Esophagus muscularis mucosa (tissue), 4 donors: ENCODE measurements at regions not wholly inside any gene's neighbourhood (a gene's known extent, or its start where the extent isn't known, plus 50 kb on each side); places are given as distances from the start of the nearest gene placed in this dataset.

Experiments used
- DNase-seq: peaks from one replicate; pipeline ENCODE4 v3.0.0-alpha.2; 2017; ENCODE audit errors: extremely low spot score
- H3K27ac ChIP-seq, 4 donors: fragments of 200-600 bp; sonication (generic); replicated peaks in 1 of 4; 1 replicate in 3 of 4; 2 replicates in 1 of 4; pipeline ENCODE4 v1.5.1; 2016 to 2019; ENCODE audit warnings: mild to moderate bottlenecking in 1 of 4
- H3K27me3 ChIP-seq, 4 donors: fragments of 200-600 bp; sonication (generic); one replicate each; pipeline versions ENCODE4 v1.5.1 to v1.6.0; 2016 to 2019
- H3K36me3 ChIP-seq, 4 donors: fragments of 200-600 bp; sonication (generic); one replicate each; pipeline ENCODE4 v1.5.1; 2016 to 2019
- H3K4me1 ChIP-seq, 4 donors: fragments of 200-600 bp; sonication (generic); one replicate each; pipeline ENCODE4 v1.5.1; 2016 to 2019
- H3K4me3 ChIP-seq, 4 donors: fragments of 200-600 bp; sonication (generic); 1 replicate in 2 of 4; 2 replicates in 2 of 4; pipeline ENCODE4 v1.5.1; 2016 to 2019; ENCODE audit warnings: mild to moderate bottlenecking in 4 of 4, moderate library complexity in 1 of 4
- H3K9me3 ChIP-seq, 4 donors: fragments of 200-600 bp; sonication (generic); 1 replicate in 3 of 4; 2 replicates in 1 of 4; pipeline ENCODE4 v1.5.1; 2016 to 2019
- EP300 ChIP-seq: sonication (generic); formaldehyde crosslinking; IDR thresholded peaks from one replicate; pipeline ENCODE4 v1.6.1; 2017; ENCODE audit warnings: antibody characterized with exemption
- POLR2A ChIP-seq: fragments of 450-650 bp; IDR thresholded peaks from one replicate; pipeline ENCODE4 v1.6.1; 2017; ENCODE audit warnings: antibody characterized with exemption, moderate library complexity, mild to moderate bottlenecking, low read depth
- POLR2AphosphoS5 ChIP-seq, 2 donors: sonication (generic); formaldehyde crosslinking; IDR thresholded peaks; one replicate each; pipeline ENCODE4 v1.6.1; 2017; ENCODE audit warnings: antibody characterized with exemption in 2 of 2
- WGBS: methylation state at CpG from one replicate; pipeline ENCODE4 v1.1.5; 2018; 5-methylcytosine and 5-hydroxymethylcytosine counted together
- intact Hi-C: fragments of 100-400 bp; cut with DNase I; formaldehyde crosslinking; loops from one replicate; pipeline ENCODE4 v1.15.1; 2023
- TF ChIP-seq, protein P1 (sequence below), 3 experiments: fragments of 200-600 bp in 2 of 3; fragments of 450-650 bp in 1 of 3; sonication (generic) in 2 of 3; IDR thresholded peaks; one replicate each; pipeline ENCODE4 v1.5.1; 2017 to 2019; ENCODE audit warnings: antibody characterized with exemption in 3 of 3, mild to moderate bottlenecking in 2 of 3, moderate library complexity in 1 of 3

DNA sequence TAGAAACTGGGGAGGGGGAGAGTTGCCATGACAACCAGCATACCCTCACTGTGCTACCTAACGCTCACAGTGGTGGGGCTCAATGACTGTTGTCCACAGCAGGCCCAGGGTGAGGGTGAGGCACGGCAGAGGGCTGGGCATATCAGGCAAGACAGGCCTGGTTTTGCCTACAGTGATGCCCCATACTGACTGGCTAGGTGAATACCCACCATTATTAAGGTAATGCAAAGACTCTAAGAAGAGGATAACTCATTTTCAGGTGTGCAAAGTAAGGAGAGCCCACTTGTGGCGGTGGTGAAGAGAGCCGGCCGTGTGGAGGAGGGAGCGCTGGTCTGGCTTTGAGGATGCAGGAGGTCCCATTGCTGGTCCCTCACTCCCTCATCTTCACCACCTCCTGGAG lies 422.3 kb downstream of the FUT8 start:
- Histone ChIP-seq H3K4me1 (no peaks in the 10 kb centered on the region), H3K4me3 (no peak overlapping the region), H3K9me3 (no peaks in the 10 kb centered on the region), H3K36me3 (no peaks in the 10 kb centered on the region), H3K27me3 (peaks cover 0 to 20% (median 0%) of the 10 kb centered on the region in 4 donors), H3K27ac (no peak overlapping the region)
- no peak for TF ChIP-seq POLR2AphosphoS5 (IDR thresholded peaks at IDR 0.05)
- WGBS: 87% methylated on average over 6 of the region's 6 CpGs
- DNase-seq: no peak
- intact Hi-C loops: no loop called here

DNA sequence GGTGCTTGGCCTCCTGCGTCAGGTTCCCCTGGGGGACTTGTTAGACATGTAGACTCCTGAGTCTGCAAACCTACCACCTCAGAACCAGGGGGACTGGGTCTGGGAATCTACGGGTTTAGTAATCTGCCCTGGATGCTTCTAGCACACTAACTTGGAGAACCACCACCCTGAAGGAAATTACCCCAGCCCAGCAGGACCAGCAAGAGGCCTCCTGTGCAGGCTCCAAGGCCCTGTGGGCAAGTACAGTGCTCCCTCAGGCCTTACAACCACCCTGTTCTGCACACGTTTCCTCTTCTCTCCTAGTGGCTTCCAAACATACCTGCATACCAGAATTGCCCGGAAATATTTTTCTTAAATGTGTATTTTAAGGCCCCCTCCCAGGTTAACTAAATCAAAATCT lies 423.0 kb downstream of the FUT8 start:
- TF ChIP-seq, protein P1, sequence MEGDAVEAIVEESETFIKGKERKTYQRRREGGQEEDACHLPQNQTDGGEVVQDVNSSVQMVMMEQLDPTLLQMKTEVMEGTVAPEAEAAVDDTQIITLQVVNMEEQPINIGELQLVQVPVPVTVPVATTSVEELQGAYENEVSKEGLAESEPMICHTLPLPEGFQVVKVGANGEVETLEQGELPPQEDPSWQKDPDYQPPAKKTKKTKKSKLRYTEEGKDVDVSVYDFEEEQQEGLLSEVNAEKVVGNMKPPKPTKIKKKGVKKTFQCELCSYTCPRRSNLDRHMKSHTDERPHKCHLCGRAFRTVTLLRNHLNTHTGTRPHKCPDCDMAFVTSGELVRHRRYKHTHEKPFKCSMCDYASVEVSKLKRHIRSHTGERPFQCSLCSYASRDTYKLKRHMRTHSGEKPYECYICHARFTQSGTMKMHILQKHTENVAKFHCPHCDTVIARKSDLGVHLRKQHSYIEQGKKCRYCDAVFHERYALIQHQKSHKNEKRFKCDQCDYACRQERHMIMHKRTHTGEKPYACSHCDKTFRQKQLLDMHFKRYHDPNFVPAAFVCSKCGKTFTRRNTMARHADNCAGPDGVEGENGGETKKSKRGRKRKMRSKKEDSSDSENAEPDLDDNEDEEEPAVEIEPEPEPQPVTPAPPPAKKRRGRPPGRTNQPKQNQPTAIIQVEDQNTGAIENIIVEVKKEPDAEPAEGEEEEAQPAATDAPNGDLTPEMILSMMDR (IDR thresholded peaks at IDR 0.05): no peak
- TF ChIP-seq POLR2A (no peak), EP300 (no peak), POLR2AphosphoS5 (IDR thresholded peaks at IDR 0.05) (no peak)
- Histone ChIP-seq H3K4me1 (no peaks in the 10 kb centered on the region), H3K4me3 (no peak overlapping the region), H3K27ac (no peak overlapping the region), H3K9me3 (no peaks in the 10 kb centered on the region), H3K36me3 (no peaks in the 10 kb centered on the region), H3K27me3 (peaks cover 0 to 14% (median 0%) of the 10 kb centered on the region in 4 donors)
- intact Hi-C loops: no loop called here
- DNase-seq: no peak
- 89% methylated on average over 2 of the region's 4 CpGs for WGBS

DNA sequence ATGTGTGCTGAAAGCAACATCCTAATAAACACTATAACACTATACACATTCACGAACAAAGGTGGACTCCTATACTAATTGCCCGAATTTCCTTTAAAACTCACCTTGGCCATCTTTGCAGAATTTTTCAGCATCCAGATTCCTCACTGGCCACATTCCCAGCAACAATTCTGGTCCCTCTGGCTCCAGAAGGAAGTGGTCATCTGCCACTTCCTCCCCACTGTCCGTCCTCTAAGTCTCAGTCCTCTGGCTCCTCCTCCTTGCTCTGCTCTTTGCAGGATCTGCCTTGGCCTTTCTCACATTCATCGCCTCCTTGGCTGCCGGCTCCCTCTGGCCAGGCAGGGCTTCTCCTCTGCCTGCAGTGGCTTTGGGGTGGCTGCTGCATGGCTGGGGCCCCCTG lies 426.0 kb downstream of the FUT8 start:
- TF ChIP-seq, protein P1 (IDR thresholded peaks at IDR 0.05): no peak
- TF ChIP-seq POLR2AphosphoS5 (IDR thresholded peaks at IDR 0.05) (no peak), POLR2A (no peak), EP300 (no peak)
- 84% methylated on average over 5 of the region's 5 CpGs for WGBS
- intact Hi-C loops: no loop called here
- Histone ChIP-seq H3K9me3 (no peaks in the 10 kb centered on the region), H3K4me1 (no peaks in the 10 kb centered on the region), H3K27me3 (no peaks in the 10 kb centered on the region), H3K36me3 (no peaks in the 10 kb centered on the region), H3K4me3 (no peak overlapping the region), H3K27ac (no peak overlapping the region)
- no peak for DNase-seq

DNA sequence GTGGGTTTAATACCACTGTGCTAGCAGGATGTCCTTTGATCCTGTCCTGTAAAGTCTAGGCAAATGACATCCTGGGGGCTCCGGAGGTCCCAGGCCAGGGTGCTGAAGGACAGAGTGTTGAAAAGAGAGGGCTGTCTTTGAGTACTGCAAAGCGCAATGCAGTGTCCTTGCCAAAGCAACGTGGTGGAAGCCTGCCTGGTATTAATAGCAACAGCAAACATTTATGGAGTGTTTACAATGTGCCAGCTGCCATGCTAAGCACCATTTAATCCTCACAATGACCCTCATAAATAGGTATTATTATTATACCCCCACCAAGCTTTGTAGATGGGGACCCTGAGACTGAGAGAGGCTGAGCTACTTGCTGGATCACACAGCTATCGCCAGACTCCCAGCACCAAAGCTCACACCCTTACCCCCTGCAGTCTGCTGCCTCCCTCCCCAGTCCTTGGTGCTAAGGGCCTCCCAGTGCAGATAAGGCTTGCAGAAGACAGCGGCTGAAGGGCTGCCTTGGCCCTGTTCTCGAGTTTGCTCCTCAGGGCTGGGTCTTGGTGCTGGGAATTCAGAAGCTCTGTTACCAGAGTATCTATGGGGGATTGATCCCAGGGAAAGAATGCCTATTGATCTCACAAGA lies 427.7 kb downstream of the FUT8 start:
- 82% methylated on average over 6 of the region's 6 CpGs for WGBS
- H3K27ac ChIP-seq: no peak overlapping the region
- no peaks in the 10 kb centered on the region for H3K27me3 ChIP-seq
- TF ChIP-seq EP300: no peak
- no peak for TF ChIP-seq POLR2AphosphoS5 (IDR thresholded peaks at IDR 0.05)
- TF ChIP-seq, protein P1 (IDR thresholded peaks at IDR 0.05): no peak
- TF ChIP-seq POLR2A: no peak
- H3K9me3 ChIP-seq: no peaks in the 10 kb centered on the region
- no peak for DNase-seq
- no peaks in the 10 kb centered on the region for H3K4me1 ChIP-seq
- H3K36me3 ChIP-seq: no peaks in the 10 kb centered on the region
- intact Hi-C loops: no loop called here
- no peak overlapping the region for H3K4me3 ChIP-seq

- WGBS: 75% methylated on average over 1 of the region's 1 CpG
- H3K27ac ChIP-seq: no peak overlapping the region
- no peaks in the 10 kb centered on the region for H3K27me3 ChIP-seq
- H3K36me3 ChIP-seq: no peaks in the 10 kb centered on the region
- H3K4me3 ChIP-seq: no peak overlapping the region
- H3K9me3 ChIP-seq: no peaks in the 10 kb centered on the region
- intact Hi-C loops: no loop called here
- TF ChIP-seq POLR2A (no peak), EP300 (no peak), POLR2AphosphoS5 (IDR thresholded peaks at IDR 0.05) (no peak)
- TF ChIP-seq, protein P1 (IDR thresholded peaks at IDR 0.05): no peak
- no peaks in the 10 kb centered on the region for H3K4me1 ChIP-seq
- no peak for DNase-seq
Measured at GRCh38 chr14:65840786-65841185, 428.3 kb downstream of the FUT8 start.
